SJCRH30 (cell line): ENCODE measurements at regions not wholly inside any gene's neighbourhood (a gene's known extent, or its start where the extent isn't known, plus 50 kb on each side); places are given as distances from the start of the nearest gene placed in this dataset.

Source experiments
- DNase-seq, 2 experiments: peaks; one replicate each; pipeline ENCODE4 v3.0.0-alpha.2; 2015 to 2020
- H3K27ac ChIP-seq: fragments of 250-450 bp; sonication (Bioruptor Pico); 2 replicates; pipeline ENCODE4 v1.5.1; 2020; ENCODE audit warnings: mild to moderate bottlenecking, moderate library complexity
- H3K27me3 ChIP-seq: fragments of 250-450 bp; sonication (Bioruptor Pico); 2 replicates; pipeline ENCODE4 v1.5.1; 2020; ENCODE audit warnings: mild to moderate bottlenecking, moderate library complexity
- H3K36me3 ChIP-seq: fragments of 250-450 bp; sonication (Bioruptor Pico); 2 replicates; pipeline ENCODE4 v1.5.1; 2020; ENCODE audit warnings: mild to moderate bottlenecking, moderate library complexity
- H3K4me1 ChIP-seq: fragments of 250-450 bp; sonication (Bioruptor Pico); 2 replicates; pipeline ENCODE4 v1.5.1; 2020; ENCODE audit warnings: mild to moderate bottlenecking, moderate library complexity
- H3K4me3 ChIP-seq: fragments of 250-450 bp; sonication (Bioruptor Pico); 2 replicates; pipeline ENCODE4 v1.5.1; 2020; ENCODE audit warnings: mild to moderate bottlenecking, moderate library complexity
- H3K9me3 ChIP-seq: fragments of 250-450 bp; sonication (Bioruptor Pico); replicated peaks from 2 replicates; pipeline ENCODE4 v1.5.1; 2020; ENCODE audit warnings: mild to moderate bottlenecking, moderate library complexity

DNA sequence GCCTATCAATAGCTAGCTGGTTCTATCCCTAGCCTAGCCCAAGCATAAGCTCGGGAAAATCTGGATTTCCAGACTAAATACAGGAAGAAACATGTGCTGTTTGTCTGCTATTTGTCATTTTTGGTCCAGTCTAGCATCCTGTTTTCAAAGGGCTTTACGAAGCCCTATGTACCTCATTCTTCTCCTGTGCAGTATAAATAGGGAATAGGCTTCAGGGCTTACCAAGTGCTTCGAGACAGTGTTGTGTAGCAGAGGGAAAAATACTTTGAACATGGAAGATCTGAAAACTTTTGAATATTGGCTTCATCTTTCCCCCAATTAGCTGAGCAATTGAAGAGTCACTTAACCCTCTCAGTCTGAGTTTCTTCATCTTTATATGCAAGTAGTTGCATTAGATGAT lies 679.8 kb downstream of the TDRD15 start:
- Histone ChIP-seq H3K36me3 (no peaks in the 10 kb centered on the region), H3K4me1 (0 out of 2 replicates have a peak, but pooled peaks cover 3% of the 10 kb centered on the region), H3K27ac (no peak overlapping the region)

DNA sequence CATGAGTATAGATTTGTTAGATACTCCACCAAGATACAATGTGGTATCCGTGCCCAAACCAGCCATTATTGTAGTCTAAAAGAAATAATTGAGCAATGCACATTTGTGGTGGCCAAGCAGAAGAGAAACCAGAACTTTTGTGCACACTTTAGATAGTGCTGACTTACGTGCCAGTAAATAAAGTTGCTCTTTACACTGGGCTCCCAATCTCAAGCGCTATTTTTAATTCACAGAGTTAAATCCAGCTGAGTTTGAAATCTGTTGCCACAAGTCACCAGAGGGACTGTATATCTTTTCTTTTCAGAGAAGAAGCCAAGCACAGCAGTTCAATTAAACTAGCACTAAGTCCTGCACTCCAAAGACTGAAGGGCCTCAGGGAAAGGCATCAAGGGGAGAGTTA lies 680.4 kb downstream of the TDRD15 start:
- Histone ChIP-seq H3K27ac (no peak overlapping the region), H3K4me3 (no peak overlapping the region), H3K9me3 (no peaks in the 10 kb centered on the region), H3K27me3 (no peaks in the 10 kb centered on the region; the same call in 1 of the 2 replicates), H3K36me3 (no peaks in the 10 kb centered on the region), H3K4me1 (0 out of 2 replicates have a peak, but pooled peaks cover 3% of the 10 kb centered on the region)
- no peak for DNase-seq

More for the DNA sequence above, 679.8 kb downstream of the TDRD15 start:
- no peak for DNase-seq
- Histone ChIP-seq H3K9me3 (no peaks in the 10 kb centered on the region), H3K27me3 (no peaks in the 10 kb centered on the region; the same call in 1 of the 2 replicates), H3K4me3 (no peak overlapping the region)

DNA sequence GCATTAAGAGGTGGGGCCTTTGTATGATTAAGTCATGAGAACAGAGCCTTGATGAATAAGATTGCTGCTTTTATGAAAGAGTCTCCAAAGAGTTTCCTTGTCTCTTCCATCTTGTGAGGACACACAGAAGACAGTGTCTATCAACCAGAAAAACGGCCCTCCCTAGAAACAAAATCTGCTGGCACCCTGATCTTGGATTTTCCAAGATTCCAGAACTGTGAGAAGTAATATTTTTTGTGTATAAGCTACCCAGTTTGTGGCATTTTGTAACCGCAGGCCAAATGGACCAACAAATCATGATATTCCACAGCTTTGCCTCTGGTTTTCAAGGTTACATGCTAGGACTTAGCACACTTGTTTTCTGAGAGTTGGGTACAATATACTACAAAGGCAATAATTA lies 687.8 kb downstream of the TDRD15 start:
- Histone ChIP-seq H3K27ac (no peak overlapping the region), H3K4me1 (no peaks in the 10 kb centered on the region), H3K4me3 (no peak overlapping the region), H3K27me3 (no peaks in the 10 kb centered on the region; the same call in 1 of the 2 replicates), H3K36me3 (no peaks in the 10 kb centered on the region), H3K9me3 (no peaks in the 10 kb centered on the region)
- DNase-seq, result no peak

DNA sequence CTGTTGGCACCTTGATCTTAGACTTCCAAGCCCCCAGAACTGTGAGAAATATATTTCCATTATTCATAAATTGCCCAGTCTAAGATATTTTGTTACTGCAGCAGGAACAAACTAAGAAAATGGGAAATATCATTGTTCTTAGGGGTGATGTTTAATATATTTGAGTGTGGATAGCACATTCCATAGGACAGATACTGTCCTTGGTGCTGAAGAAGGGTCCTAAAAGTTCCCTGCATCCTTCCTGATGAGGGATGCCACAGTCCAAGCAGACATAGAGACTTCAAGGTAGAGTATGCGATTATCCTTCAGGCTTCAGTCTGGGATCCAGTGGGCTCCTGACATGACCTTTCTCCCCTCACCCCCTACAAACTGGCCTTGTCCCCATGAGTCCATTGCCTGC lies 689.0 kb downstream of the TDRD15 start:
- Histone ChIP-seq H3K27ac (no peak overlapping the region), H3K27me3 (no peaks in the 10 kb centered on the region)
- peak in 1 of 2 experiments; percentile 41 for DNase-seq

DNA sequence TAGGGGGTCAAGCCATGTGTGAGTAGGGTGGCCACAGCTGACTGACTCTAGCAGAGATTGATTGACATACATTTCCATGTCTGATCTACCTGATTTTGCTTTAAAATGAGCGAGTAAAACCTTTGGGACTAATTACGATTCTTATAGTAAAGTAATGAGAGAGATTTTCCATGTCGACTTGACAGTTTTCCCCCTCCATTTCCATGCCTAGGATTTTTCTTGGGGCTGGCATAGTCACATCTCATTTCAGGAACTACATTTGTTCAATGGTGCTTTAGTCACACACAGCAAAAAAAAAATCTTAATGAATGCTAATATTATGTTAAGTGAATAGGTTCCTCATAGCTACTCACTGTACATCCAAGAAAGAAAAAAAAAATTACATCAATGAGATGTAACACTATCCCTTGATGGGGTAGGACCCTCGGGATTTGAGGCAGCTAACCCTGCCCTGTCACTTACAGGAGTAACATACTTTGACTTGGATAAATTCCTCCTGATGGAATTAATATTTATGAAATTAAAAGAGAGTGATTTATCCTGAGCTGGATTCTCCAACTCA lies 690.9 kb downstream of the TDRD15 start:
- DNase-seq, result no peak

More for the DNA sequence above, 689.0 kb downstream of the TDRD15 start:
- H3K36me3 ChIP-seq, result no peaks in the 10 kb centered on the region
- no peak overlapping the region for H3K4me3 ChIP-seq
- H3K4me1 ChIP-seq, result no peaks in the 10 kb centered on the region
- no peaks in the 10 kb centered on the region for H3K9me3 ChIP-seq

DNA sequence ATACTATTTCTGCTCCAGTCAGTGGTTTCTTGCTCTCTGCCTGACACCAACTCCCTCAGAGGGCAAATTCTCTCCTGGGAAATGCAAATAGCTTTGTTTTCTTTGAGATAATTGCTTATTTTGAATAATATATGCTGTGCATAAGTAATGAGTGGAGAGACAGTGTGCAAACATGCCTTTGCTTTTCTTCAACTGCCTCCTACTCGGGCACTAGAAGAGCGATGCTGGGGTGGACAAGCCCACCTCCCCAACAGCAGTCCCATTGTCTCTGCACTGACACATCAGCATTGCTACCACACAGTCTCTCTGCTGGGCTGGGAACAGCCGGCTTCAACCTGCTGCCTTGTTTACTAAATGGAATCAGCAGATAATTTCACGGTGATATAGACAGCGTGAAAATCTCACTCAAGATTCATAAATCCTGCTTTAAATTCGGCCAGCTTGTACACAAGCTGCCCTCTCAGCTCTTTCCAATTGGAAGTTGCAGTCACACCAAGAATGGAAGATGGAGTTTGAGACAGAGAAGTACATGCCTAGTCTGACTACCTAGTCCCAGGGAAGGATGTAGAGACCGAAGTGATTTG lies 694.5 kb downstream of the TDRD15 start:
- H3K27me3 ChIP-seq, result no peaks in the 10 kb centered on the region
- no peaks in the 10 kb centered on the region for H3K4me1 ChIP-seq
- no peaks in the 10 kb centered on the region for H3K36me3 ChIP-seq
- H3K27ac ChIP-seq, result no peak overlapping the region
- H3K4me3 ChIP-seq, result no peak overlapping the region
- DNase-seq, result no peak
- no peaks in the 10 kb centered on the region for H3K9me3 ChIP-seq

More for the DNA sequence above, 690.9 kb downstream of the TDRD15 start:
- no peaks in the 10 kb centered on the region for H3K9me3 ChIP-seq
- H3K36me3 ChIP-seq, result no peaks in the 10 kb centered on the region
- no peak overlapping the region for H3K4me3 ChIP-seq
- no peak overlapping the region for H3K27ac ChIP-seq
- H3K27me3 ChIP-seq, result no peaks in the 10 kb centered on the region
- H3K4me1 ChIP-seq, result no peaks in the 10 kb centered on the region

DNA sequence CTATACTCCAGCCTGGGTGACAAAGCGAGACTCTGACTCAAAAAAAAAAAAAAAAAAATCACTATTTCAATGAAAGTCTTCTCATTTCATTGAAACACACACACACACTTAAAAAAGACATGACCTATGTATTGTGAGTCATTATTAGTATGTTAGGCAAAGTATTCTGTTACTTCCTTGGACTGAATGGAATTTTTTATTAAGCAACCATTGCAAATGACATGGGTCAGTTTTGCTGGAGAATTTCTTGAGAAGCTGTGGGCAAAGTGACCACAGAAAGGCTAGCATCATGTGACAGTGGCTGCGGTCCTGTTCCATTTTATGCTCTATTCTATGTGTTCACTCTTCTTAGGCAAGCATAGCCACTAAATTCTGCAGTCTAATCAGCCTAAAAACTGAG lies 695.7 kb downstream of the TDRD15 start:
- Histone ChIP-seq H3K27ac (no peak overlapping the region), H3K36me3 (no peaks in the 10 kb centered on the region), H3K4me3 (no peak overlapping the region), H3K9me3 (no peaks in the 10 kb centered on the region), H3K4me1 (no peaks in the 10 kb centered on the region), H3K27me3 (no peaks in the 10 kb centered on the region)
- DNase-seq, result no peak

DNA sequence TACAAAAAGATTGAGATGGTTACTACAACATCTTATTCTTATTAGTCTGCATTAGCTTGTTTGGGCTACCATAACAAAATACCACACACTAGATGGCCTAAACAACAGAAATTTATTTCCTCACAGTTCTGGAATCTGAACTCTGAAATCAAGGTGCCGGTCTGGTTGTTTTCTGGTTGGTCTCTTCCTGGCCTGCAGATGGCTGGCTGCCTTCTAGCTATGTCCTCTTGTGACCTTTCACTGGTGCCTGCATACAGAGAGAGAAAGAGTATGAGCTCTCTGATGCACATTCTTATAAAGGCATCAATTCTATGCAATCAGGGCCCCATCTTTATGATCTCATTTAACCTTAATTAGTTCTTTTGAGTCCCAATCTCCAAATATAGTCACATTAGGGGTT lies 696.5 kb downstream of the TDRD15 start:
- no peaks in the 10 kb centered on the region for H3K36me3 ChIP-seq
- no peak overlapping the region for H3K4me3 ChIP-seq
- DNase-seq, result no peak
- H3K27me3 ChIP-seq, result no peaks in the 10 kb centered on the region
- no peak overlapping the region for H3K27ac ChIP-seq
- H3K4me1 ChIP-seq, result no peaks in the 10 kb centered on the region
- H3K9me3 ChIP-seq, result no peaks in the 10 kb centered on the region

DNA sequence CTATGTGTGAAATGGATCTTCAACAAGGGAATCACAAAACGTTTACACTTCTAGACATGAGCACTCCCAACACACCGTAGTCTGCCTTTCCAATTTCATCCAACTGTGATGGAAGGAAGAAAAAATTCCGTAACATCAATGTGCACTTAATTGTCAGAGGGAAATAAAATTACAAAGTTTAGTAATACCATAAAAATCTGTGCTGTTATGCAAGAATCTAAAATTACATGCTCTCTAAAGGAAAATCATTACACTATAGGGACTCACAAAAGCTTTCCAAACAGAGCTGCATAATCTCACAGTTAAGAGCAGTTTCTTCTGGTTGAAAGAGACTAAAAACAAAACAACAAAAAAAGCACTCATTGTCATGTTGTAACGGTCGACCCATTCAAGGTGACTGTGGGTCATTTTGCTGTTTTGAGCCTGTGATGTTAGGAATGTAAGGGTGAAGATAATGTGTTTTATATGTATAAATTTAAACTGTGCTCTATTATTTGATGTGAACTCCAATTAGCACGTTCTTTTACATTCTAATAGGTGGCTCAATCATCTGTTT lies 698.0 kb downstream of the TDRD15 start:
- Histone ChIP-seq H3K27me3 (no peaks in the 10 kb centered on the region), H3K4me1 (no peaks in the 10 kb centered on the region), H3K27ac (no peak overlapping the region), H3K4me3 (no peak overlapping the region), H3K36me3 (no peaks in the 10 kb centered on the region), H3K9me3 (no peaks in the 10 kb centered on the region)
- DNase-seq, result no peak

DNA sequence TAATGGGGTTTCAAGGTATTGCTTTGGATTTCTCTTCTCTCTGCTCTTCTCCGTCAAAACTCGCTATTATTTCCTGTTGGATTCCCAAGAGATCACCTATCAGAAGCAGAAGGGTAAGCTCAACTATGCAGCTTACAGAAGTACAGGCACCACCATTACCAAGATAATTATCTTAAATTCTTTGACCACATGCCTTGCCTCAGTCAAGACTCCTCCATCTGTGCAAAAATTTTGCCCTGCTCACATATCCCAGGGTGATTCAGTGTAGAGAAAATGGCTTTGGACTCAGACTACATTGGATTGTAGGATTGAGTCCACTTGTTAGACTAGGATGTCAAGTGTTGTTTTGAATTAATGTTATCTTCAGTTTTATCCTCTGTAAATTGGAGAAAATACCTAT lies 698.7 kb downstream of the TDRD15 start:
- H3K36me3 ChIP-seq, result no peaks in the 10 kb centered on the region
- no peaks in the 10 kb centered on the region for H3K4me1 ChIP-seq
- DNase-seq, result no peak
- H3K27ac ChIP-seq, result no peak overlapping the region
- no peak overlapping the region for H3K4me3 ChIP-seq
- H3K27me3 ChIP-seq, result no peaks in the 10 kb centered on the region
- no peaks in the 10 kb centered on the region for H3K9me3 ChIP-seq

DNA sequence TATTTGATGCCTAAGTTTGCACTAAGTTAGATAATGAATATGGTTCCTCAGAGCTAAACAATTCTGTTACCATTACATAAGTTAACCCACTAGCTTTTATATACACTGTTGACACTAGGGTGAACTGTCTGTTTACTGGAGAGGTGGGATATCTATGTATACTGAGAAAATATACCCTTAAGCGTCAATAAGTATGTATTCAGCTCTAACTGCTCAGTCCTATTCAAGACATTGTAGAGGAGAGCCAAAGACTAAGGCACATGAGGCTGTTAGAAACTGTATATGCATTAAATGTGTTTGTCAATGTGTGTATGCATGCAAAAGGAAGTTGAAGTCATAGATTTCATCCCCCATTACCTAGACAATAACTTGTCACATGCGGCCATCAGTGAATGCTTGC lies 710.0 kb downstream of the TDRD15 start:
- no peaks in the 10 kb centered on the region for H3K4me1 ChIP-seq
- no peak for DNase-seq
- H3K4me3 ChIP-seq, result no peak overlapping the region

DNA sequence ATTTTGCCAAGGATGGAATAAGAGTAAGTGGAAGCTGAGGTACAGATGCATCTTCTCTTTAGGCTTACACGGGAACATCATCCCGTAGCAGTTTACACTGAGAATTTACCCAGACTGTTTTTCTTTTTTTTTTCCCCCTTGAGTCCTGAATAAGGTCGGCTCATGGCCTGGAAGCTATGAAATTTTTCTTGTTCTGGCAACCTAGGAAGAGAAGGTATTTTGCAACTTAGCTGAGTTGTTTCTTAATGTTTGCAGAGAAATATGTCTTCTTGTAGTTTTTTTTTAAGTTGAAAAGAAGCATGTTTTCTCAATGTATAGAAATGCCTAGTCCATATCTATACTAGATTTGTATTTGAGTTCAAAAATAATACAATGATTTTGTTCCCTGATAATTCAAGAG lies 712.5 kb downstream of the TDRD15 start:
- no peaks in the 10 kb centered on the region for H3K4me1 ChIP-seq
- no peak for DNase-seq
- no peaks in the 10 kb centered on the region for H3K9me3 ChIP-seq
- H3K36me3 ChIP-seq, result no peaks in the 10 kb centered on the region
- no peaks in the 10 kb centered on the region for H3K27me3 ChIP-seq
- no peak overlapping the region for H3K27ac ChIP-seq
- H3K4me3 ChIP-seq, result no peak overlapping the region

More for the DNA sequence above, 710.0 kb downstream of the TDRD15 start:
- no peaks in the 10 kb centered on the region for H3K9me3 ChIP-seq
- H3K36me3 ChIP-seq, result no peaks in the 10 kb centered on the region
- H3K27ac ChIP-seq, result no peak overlapping the region
- H3K27me3 ChIP-seq, result no peaks in the 10 kb centered on the region

DNA sequence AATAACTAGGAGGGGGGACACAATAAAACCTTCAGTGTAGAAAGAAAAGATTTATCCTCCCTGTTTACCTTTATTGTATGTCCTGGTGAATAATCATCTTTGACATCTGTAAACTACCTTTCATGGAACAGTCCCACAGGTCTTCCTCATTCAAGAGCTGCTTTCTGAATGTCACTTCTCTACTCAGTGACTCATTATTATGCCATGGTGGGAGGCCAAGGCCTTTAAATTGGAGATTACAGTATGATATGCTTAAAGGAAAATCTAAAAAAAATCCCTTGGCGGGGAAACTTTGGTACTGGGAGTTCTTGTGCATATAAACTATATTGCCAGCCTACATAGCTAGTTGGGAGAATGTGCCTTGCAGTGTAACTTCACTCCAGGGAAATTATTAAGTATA lies 713.0 kb downstream of the TDRD15 start:
- no peaks in the 10 kb centered on the region for H3K9me3 ChIP-seq
- no peak overlapping the region for H3K27ac ChIP-seq
- no peaks in the 10 kb centered on the region for H3K4me1 ChIP-seq
- H3K27me3 ChIP-seq, result no peaks in the 10 kb centered on the region
- H3K4me3 ChIP-seq, result no peak overlapping the region
- DNase-seq, result no peak
- no peaks in the 10 kb centered on the region for H3K36me3 ChIP-seq

DNA sequence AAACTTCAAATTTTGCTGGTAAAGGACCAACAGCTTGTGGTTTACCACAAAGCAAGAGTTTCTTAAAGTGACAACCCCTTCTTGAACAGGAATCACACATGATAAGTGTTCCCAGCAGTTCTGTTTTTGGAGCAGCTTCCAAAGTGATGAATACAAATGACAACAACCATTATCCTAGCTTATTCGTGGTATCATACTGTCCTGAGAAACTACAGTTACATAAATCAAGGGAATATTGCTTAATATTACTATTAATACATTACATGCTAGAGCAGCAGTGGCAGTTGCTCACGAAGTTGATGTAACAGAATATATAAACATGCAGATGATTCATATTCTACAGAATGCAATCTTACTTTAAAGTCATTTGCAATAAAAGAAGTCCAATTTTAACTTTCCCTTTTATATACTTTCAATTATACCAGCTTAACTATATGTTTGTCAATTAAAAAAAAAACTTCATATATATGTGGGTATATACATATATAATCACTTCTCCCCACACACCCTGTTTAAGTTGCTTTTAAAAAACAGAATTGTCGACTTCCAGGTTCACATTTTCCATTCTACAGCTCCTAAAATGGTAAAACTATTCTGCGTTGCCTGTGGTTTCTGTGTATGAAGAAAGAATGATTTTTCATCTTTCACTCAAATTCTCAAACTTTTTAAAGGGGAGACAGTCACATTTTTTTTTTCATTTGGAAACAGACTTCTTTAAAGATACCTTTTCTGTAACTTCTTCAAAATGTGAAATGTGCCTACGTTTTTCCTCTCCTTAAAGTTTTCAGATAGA lies 713.6 kb downstream of the TDRD15 start:
- Histone ChIP-seq H3K9me3 (no peaks in the 10 kb centered on the region), H3K36me3 (no peaks in the 10 kb centered on the region), H3K27me3 (no peaks in the 10 kb centered on the region), H3K4me1 (no peaks in the 10 kb centered on the region), H3K27ac (no peak overlapping the region), H3K4me3 (no peak overlapping the region)
- DNase-seq, result no peak

DNA sequence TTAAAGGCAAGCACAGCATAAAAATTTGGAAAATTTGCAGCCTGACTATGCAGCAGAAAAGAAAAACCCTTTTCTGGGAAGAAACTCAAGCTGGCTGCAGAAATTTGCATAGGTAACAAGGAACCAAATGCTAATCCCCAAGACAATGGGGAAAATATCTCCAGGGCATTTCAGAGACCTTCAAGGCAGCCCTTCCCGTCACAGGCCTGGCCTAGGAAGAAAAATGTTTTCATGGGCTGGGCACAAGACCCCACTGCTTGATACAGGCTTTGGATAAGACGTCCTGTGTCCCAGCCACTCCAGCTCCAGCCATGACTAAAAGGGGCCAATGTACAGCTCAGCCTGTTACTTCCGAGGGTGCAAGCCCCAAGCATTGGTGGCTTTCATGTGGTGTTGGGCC lies 717.6 kb downstream of the TDRD15 start:
- DNase-seq, result no peak
- H3K4me3 ChIP-seq, result no peak overlapping the region
- no peaks in the 10 kb centered on the region for H3K36me3 ChIP-seq
- no peaks in the 10 kb centered on the region for H3K4me1 ChIP-seq
- no peak overlapping the region for H3K27ac ChIP-seq
- H3K9me3 ChIP-seq, result no peaks in the 10 kb centered on the region
- H3K27me3 ChIP-seq, result no peaks in the 10 kb centered on the region
